Pulmonary artery endothelial cell (primary cell): ENCODE measurements at regions not wholly inside any gene's neighbourhood (a gene's known extent, or its start where the extent isn't known, plus 50 kb on each side); places are given as distances from the start of the nearest gene placed in this dataset.
"Not testable (repeated sequence)": the region's sequence is repeated elsewhere in the genome, so short reads cannot be mapped to it uniquely, and the experiment has no call there.

Experiments used
- DNase-seq: peaks from one replicate; pipeline ENCODE4 v3.0.0-alpha.2; 2011; ENCODE audit warnings: low read depth, low spot score

- DNase-seq = no peak
Observed at GRCh38 chr12:92234533-92234932, 88.9 kb upstream of the BTG1 start.

DNA sequence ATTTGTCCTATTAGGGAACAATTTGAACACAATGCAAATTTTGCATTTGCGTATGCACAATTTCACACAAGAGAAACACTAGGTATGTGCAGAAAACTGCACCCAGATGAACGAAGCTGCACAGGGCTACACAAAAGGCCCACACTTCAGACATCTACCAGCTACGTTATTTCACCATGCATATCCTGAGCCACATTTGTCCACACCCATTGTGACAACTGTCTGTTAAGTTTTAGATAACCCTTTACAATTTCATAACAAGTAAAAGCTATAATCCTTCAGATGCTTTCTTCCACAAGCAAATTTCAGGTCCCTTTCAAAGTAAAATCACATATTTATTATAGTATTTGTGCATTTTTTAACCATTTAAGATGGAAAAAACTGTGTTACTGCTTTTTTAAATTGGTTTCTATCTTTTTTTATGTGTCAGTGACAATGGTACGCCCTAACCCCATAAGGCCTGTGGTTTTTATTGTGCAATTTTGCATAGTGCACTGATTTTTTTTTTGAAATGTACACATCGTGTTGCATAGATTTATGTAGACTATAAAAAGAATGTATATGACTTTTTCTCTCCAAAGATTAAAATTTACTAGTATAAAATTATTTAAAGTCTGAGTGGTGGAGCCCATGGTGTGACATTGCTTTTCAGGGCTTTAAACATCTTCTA is 87.8 kb upstream of the BTG1 start:
- no peak for DNase-seq

DNA sequence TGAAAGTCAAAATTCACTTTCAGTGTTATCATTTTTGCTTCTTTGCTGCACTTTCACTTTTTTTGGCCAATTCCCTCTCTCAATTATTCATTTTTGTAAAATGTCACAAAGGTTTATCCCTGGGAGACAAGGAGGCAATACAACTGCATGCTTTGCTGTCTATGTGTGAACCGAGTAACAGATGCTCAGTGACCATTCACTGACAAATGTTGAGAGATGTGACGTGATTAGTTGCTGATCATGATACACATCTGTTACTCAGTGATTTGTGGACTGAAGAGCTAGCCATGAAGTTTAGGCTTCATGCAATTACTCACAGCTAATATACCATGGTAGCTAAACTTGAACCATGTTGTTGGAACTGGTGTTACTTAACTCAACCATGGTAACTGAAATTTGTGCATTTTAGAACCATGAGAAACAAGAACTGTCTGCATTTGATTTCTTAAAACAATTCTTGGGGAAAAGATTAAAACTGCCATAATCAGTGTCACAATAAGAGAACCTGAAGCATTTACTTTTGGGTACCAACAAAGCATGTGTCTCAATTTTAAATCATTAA is 86.8 kb upstream of the BTG1 start:
- not testable (repeated sequence) for DNase-seq

- not testable (repeated sequence) for DNase-seq
Observed at GRCh38 chr12:92231945-92232344, 86.3 kb upstream of the BTG1 start.

GRCh38 chr12:92231532-92231931 is 85.9 kb upstream of the BTG1 start:
- DNase-seq = not testable (repeated sequence)

- DNase-seq = no peak
Observed at GRCh38 chr12:92229381-92229780, 83.7 kb upstream of the BTG1 start.

GRCh38 chr12:92226961-92227360 is 81.3 kb upstream of the BTG1 start:
- DNase-seq = no peak

- DNase-seq = no peak
Observed at GRCh38 chr12:92226071-92226661, 80.5 kb upstream of the BTG1 start.

DNA sequence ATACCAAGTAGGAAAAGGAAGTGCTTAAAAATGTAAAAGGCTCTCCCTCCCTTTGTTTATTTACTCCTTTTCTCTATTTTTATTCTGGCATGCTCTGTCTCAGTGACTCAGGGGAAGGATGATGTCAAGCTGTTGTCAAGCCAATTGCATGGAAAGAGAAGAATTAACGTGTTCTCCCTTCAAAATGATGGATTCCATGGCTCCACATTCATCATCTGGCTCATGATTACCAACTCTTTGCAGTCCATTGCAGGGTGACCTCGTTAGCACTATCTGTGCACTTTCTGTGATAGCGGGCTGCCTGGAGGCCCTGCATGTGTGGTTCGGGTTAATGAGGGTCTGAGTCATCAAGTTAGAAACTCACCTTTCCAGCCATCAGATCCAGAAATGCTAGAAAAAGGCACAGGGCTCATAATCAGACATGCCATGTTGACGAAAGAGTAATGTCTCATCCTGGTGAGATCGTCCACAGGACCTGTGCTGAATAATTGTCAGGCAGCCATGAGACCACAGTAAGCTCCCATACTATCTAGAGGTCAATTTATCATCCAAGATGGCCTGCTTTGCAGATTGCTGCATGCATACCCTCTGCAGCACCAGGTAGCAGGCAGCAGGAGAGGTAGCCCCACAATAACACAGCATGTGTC is 79.2 kb upstream of the BTG1 start:
- no peak for DNase-seq

DNA sequence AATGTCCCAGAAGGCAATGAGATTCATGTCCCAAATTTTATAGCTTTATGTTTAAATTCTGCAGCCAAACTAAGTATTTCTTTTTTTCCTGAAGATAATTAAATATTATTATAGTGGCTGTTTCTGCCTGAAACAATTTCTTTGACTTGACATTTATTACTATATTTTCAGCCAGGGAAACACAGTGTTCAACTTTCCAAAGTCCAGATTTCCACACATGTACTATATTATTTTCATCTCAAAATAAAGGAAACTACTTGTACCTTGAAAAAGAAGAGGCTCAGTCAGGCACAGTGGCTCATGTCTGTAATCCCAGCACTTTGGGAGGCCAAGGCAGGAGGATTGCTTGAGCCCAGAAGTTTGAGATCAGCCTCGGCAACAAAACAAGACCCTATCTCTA is 77.8 kb upstream of the BTG1 start:
- DNase-seq = no peak

- DNase-seq = no peak
Observed at GRCh38 chr12:92221656-92222315, 76.1 kb upstream of the BTG1 start.

DNA sequence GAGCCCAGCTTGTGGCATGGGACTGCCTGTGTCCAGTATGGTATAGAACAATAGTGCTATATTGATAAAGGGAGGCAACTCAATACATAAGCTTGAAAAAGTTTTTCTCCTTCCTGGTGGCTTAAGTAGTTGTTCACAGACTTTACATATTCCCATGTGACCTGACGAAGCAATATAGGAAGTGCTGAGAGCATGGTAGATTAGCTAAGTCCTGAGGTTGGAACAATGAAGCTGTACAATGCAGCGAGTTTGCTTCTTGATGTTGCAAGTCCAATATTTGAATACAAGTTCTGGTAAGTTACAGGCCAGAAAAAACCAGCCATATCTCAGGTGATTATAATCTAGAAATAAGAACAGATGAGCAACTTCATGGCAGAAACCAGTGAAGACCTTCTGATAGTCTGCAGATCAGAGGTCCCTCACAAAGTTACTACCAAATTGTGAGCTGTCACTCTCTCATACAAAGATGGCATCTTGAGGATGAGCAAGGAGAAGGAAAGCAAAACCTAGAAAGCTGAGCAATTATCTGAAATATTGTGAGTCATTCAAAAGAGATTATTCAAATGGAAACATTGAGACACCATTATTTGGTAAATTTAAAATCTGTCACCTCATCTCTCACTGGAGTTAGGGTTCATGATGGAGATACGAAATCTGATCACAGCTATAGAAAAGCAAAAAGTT is 72.9 kb upstream of the BTG1 start:
- no peak for DNase-seq

GRCh38 chr12:92216092-92216491 is 70.4 kb upstream of the BTG1 start:
- DNase-seq = peak; percentile 61

DNA sequence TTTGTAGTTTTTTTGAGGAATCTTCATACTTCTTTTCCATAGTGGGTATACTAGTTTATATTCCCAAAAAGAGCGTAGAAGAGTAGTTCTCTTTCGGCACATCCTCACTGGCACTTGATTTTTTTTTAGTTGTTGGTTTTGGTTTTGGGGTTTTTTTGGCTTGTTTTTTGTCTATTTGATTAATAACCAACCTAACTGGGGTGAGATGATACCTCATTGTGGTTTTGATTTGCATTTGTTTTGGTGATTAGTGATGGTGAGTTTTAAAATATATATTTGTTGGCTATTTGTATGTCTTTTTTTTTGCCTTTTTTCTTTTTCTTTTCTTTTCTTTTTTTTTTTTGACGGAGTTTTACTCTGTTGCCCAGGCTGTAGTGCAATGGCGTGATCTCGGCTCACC is 69.7 kb upstream of the BTG1 start:
- no peak for DNase-seq

- DNase-seq = no peak
Observed at GRCh38 chr12:92213166-92213565, 67.5 kb upstream of the BTG1 start.

GRCh38 chr12:92210071-92210470 is 64.4 kb upstream of the BTG1 start:
- DNase-seq = no peak

GRCh38 chr12:92208613-92209121 is 63.0 kb upstream of the BTG1 start:
- peak; percentile 82 for DNase-seq

- DNase-seq = no peak
Observed at GRCh38 chr12:92206596-92206995, 61.0 kb upstream of the BTG1 start.

DNA sequence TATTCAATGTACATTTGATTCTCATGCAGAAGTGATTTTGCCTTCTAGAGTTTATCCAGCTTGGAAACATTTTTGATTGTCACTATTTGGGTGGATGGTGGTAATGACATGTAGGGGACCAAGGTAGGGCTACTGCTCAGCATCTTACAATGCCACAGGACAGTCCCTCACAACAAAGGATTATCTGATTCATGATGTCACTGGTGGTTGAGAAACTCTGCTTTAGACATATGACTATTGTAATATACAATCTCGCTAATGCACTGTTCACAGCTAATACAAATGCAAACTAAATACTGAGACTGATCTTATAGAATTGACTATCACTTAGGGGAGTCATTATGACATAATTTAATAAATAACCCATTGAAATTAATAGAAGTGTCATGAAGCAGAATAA is 60.4 kb upstream of the BTG1 start:
- no peak for DNase-seq

- no peak for DNase-seq
Observed at GRCh38 chr12:92199819-92200576, 54.4 kb upstream of the BTG1 start.

- no peak for DNase-seq
Observed at GRCh38 chr12:92197815-92198214, 52.2 kb upstream of the BTG1 start.
